Pons (tissue), 1 donor: ENCODE measurements at regions not wholly inside any gene's neighbourhood (a gene's known extent, or its start where the extent isn't known, plus 50 kb on each side); places are given as distances from the start of the nearest gene placed in this dataset.

ENCODE experiments used
- DNase-seq: peaks from one replicate; pipeline ENCODE4 v3.0.0-alpha.2; 2016; ENCODE audit warnings: low spot score

GRCh38 chr15:66615846-66616245 lies 50.0 kb upstream of the LCTL start:
- DNase-seq = no peak

GRCh38 chr15:66617137-66618090 lies 51.6 kb upstream of the LCTL start:
- DNase-seq = peak; percentile 81

GRCh38 chr15:66619152-66619903 lies 53.5 kb upstream of the LCTL start:
- DNase-seq = peak; percentile 30

- DNase-seq = no peak
Measured at GRCh38 chr15:66620341-66620740, 54.5 kb upstream of the LCTL start.

- DNase-seq = no peak
Measured at GRCh38 chr15:66620744-66621344, 55.0 kb upstream of the LCTL start.

GRCh38 chr15:66621491-66622467 lies 56.0 kb upstream of the LCTL start:
- no peak for DNase-seq

GRCh38 chr15:66622591-66623022 lies 56.8 kb upstream of the LCTL start:
- DNase-seq = no peak

GRCh38 chr15:66623801-66624453 lies 58.1 kb upstream of the LCTL start:
- no peak for DNase-seq

- no peak for DNase-seq
Measured at GRCh38 chr15:66625531-66625930, 59.7 kb upstream of the LCTL start.

GRCh38 chr15:66625974-66626373 lies 60.2 kb upstream of the LCTL start:
- DNase-seq = no peak

GRCh38 chr15:66628976-66629723 lies 63.4 kb upstream of the LCTL start:
- DNase-seq = no peak

GRCh38 chr15:66629817-66630576 lies 64.2 kb upstream of the LCTL start:
- DNase-seq = no peak

- no peak for DNase-seq
Measured at GRCh38 chr15:66630801-66631351, 65.1 kb upstream of the LCTL start.

- DNase-seq = no peak
Measured at GRCh38 chr15:66631616-66632263, 65.9 kb upstream of the LCTL start.

- no peak for DNase-seq
Measured at GRCh38 chr15:66633041-66633937, 67.5 kb upstream of the LCTL start.

GRCh38 chr15:66633938-66634250 lies 68.1 kb upstream of the LCTL start:
- DNase-seq = no peak

- DNase-seq = no peak
Measured at GRCh38 chr15:66634540-66634939, 67.5 kb upstream of the SMAD6 start.

- no peak for DNase-seq
Measured at GRCh38 chr15:66635006-66635405, 67.0 kb upstream of the SMAD6 start.
